ENCODE measurements at regions not wholly inside any gene's neighbourhood (a gene's known extent, or its start where the extent isn't known, plus 50 kb on each side); places are given as distances from the start of the nearest gene placed in this dataset.
"Not testable (repeated sequence)": the region's sequence is repeated elsewhere in the genome, so short reads cannot be mapped to it uniquely, and the experiment has no call there.

DNA sequence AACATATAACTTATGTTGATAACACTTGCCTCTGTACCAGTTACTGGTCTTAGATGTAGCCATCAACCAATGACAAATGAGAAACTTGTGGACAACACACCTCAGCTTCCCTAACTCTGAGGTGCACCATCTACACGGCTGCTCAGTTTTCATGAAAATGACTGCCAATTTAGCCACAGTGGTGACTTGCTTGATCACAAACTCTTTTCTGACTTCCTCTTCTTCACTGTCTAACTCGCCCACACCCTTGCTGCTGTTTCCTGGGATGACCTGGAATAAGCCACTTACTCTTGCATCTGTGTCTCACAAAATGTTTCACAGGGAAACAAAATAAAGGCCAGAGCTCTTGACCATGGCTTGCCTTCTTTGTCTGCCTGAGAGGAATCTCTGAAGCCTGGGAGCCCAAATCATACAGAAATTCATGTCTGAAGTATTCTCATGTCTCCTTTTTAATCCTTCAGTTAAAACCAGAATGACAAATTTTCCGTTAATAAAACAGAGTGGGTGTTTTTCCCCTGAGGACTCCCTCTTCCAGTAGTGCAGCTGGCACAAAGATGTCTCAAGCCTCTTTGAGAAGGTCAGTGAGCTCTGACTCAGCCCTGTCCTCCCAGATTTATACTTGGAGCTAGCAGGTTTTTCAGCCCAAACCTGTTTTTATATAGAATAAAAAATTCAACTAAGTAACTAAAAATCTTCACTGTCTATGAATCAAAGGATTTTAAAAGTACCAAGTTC, 126.5 kb upstream of the PAM start:
- DNase-seq = no peak
- Histone ChIP-seq H3K36me3 (replicated peaks; ENCODE audit: control insufficient read depth, insufficient read depth, low read length) (no peaks in the 10 kb centered on the region), H3K27me3 (ENCODE audit: control insufficient read depth, insufficient read depth, low read length) (no peaks in the 10 kb centered on the region), H3K4me3 (ENCODE audit: insufficient read depth, low read depth, low read length) (no peak overlapping the region)

DNA sequence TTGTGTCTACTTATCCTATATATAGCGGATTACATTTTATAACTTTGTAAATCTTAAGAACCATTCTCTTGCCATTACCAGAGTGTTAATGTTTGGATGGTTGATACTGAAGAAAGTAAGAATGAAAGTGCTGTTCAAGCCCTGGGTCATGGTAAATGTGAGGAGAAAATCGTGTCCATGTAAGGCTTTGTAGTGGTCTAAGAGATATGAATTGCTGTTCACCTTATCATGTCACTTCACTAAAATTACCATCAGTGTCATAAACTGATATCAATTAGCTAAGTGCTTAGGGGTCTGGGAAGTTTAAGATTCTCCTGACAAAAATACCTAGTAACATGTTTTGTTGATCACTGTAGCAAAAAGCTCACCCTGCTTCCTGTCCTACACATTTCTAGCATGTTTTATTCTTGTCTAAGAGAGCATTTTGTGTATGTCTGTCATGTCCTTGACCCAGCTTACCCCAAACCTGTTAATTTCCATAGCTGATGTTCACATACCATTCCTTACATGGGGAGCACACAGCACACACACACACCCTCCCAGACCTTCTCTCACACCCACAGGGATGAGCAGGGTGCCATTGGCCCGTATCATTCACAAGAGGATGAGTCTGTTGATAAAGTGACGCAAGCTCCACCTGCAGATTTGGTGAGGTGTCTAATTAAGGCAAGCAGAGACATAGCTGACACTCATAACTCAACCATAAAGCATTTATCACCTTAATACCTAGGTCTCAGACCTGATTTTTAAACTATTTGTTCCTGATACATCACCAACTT, 125.1 kb upstream of the PAM start:
- DNase-seq = no peak
- Histone ChIP-seq H3K4me3 (ENCODE audit: insufficient read depth, low read depth, low read length) (no peak overlapping the region), H3K27me3 (ENCODE audit: control insufficient read depth, insufficient read depth, low read length) (no peaks in the 10 kb centered on the region), H3K36me3 (replicated peaks; ENCODE audit: control insufficient read depth, insufficient read depth, low read length) (no peaks in the 10 kb centered on the region)

DNA sequence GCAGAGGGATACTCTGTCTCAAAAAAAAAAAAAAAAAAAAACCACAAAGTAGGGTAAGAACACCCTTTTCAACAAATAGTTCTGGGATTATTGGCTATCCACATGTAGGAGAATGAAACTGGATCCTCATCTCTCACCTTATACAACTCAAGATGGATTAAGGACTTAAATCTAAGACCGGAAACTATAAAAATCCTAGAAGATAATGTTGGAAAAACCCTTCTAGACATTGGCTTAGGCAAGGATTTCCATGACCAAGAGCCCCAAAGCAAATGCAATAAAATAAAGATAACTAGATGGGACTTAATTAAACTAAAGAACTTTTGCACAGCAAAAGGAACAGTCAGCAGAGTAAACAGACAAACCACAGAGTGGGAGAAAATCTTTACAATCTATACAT, 119.7 kb upstream of the PAM start:
- DNase-seq; H3K27me3 ChIP-seq (ENCODE audit: control insufficient read depth, insufficient read depth, low read length); H3K36me3 ChIP-seq (replicated peaks; ENCODE audit: control insufficient read depth, insufficient read depth, low read length); H3K4me3 ChIP-seq (ENCODE audit: insufficient read depth, low read depth, low read length): not testable (repeated sequence)

DNA sequence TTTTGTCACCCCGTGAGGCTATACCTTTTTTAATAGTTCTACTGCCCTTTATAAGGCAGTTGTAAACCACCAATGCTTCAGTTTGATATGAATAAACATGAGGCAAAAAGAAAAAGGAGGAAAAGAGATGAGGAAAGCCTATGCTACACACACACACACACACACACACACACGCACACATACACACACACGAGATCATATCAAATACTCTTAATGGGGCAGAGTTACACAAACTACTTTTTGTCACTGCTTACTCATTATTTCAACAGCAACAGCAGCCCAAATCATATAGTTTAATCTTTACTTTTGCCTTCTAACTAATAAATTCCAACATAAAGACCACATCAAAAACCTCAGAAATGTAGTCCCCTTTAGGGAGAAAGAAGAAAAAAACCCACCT, 116.8 kb upstream of the PAM start:
- DNase-seq = no peak
- Histone ChIP-seq H3K36me3 (replicated peaks; ENCODE audit: control insufficient read depth, insufficient read depth, low read length) (no peaks in the 10 kb centered on the region), H3K27me3 (ENCODE audit: control insufficient read depth, insufficient read depth, low read length) (no peaks in the 10 kb centered on the region), H3K4me3 (ENCODE audit: insufficient read depth, low read depth, low read length) (no peak overlapping the region)

DNA sequence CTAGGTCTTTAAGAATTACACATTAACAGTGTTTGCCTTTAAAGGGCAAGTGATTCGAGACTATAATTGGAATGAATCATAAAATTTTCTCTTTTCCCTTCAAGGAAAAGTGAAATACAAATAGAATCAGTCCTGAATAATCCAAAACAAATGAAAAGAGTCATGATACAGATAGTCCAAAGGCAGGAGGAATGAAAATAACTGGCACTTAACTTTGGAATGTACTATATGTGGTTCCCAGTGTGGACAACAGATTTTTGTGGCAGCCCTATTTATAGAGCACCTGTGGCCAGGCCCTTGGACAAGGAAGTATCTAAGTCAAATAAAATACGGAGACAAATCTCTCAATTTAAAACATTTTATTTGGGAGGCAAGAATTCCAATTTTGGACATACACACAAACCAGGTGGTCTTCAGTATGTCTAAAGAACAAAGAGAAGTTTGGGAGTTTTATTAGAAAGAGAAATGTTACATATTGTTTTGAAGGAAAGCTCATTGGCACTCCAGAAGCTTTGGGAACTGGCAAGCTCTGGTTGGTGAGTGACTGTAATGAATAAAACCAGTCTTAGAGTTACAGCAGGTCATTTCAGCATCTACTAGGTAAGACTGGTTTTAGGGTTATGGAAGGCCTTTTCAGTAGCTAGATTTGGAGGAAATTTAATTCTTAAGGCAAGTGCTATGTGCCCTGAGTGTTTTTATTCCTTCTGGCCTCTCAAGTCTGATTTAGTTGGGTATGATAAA, 116.0 kb upstream of the PAM start:
- Histone ChIP-seq H3K36me3 (replicated peaks; ENCODE audit: control insufficient read depth, insufficient read depth, low read length) (no peaks in the 10 kb centered on the region), H3K4me3 (ENCODE audit: insufficient read depth, low read depth, low read length) (no peak overlapping the region), H3K27me3 (ENCODE audit: control insufficient read depth, insufficient read depth, low read length) (no peaks in the 10 kb centered on the region)
- no peak for DNase-seq

DNA sequence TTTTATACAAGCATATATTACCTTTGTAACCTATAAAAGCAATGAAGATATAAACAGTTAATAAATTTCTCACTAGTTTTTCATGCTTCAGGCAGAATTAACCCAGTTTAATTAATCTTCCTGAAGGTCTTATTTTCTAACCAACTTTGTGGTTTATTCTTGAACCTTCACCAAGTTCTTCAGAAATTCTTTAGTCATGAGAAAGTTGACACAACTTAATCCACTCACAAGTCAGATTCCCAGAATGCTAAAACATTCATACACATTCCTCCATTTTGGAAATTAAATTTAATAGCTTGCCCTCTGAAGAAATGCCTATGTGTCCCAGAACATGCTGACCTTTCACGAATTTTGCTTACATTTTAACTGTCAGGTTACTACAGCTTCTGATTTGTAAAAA, 105.4 kb upstream of the PAM start:
- Histone ChIP-seq H3K4me3 (ENCODE audit: insufficient read depth, low read depth, low read length) (no peak overlapping the region), H3K27me3 (ENCODE audit: control insufficient read depth, insufficient read depth, low read length) (no peaks in the 10 kb centered on the region), H3K36me3 (replicated peaks; ENCODE audit: control insufficient read depth, insufficient read depth, low read length) (no peaks in the 10 kb centered on the region)
- no peak for DNase-seq

DNA sequence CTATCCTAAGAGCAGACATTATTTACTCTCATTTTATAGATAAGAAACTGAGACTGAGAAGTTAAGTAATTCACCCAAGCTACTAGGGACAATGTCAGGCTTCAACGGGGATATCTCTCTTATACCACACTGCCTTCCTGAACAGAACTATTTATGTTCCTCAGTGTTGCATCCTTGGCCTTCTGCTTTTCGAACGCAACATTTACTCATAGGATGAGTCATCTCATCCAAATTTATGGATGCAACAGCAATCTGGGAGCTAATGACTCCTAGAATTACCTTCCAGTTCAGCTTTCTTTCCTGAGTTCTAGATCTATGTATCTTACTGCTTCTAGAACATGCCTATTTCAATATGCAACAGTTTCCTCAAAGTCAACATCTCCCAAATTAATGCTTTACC, 103.6 kb upstream of the PAM start:
- H3K36me3 ChIP-seq (replicated peaks; ENCODE audit: control insufficient read depth, insufficient read depth, low read length) = no peaks in the 10 kb centered on the region
- no peak overlapping the region for H3K4me3 ChIP-seq (ENCODE audit: insufficient read depth, low read depth, low read length)
- no peaks in the 10 kb centered on the region for H3K27me3 ChIP-seq (ENCODE audit: control insufficient read depth, insufficient read depth, low read length)
- no peak for DNase-seq

DNA sequence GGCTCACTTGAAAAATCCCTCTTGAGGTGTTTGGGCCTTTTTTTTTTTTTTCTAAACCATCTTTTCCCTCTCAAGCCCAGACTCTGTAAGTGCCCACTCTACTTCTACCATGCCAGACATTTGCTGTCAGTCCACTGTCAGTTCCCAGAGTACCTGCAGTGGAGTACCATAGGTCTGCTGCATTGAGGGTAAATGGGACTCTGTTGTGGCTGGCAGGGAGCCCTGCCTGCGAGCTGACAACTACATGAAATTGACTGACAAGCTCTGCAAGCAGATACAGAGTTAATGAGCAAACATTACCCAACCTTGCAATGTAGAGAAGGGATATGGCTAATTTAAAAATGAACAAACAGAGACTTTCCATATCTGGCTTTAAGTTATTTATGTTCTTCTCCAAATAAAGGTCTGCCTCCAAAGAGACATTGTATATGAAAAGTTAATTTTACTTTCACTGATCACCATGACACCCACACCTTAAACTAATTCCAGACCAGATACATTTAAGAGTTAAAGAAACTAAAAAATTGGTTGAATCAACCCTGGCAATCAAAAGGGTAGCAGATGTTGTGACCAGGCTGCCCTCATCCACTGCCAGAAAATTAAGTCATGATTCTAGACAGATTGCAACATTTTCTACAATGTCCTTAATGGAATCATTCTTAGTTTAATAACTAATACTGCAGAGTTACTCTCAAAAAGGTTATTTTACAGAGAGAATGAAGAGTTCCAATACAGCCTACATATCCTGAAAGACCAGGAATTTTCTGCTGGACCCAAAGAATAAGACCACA, 100.4 kb upstream of the PAM start:
- no peak for DNase-seq
- Histone ChIP-seq H3K36me3 (replicated peaks; ENCODE audit: control insufficient read depth, insufficient read depth, low read length) (no peaks in the 10 kb centered on the region), H3K4me3 (ENCODE audit: insufficient read depth, low read depth, low read length) (no peak overlapping the region), H3K27me3 (ENCODE audit: control insufficient read depth, insufficient read depth, low read length) (no peaks in the 10 kb centered on the region)

DNA sequence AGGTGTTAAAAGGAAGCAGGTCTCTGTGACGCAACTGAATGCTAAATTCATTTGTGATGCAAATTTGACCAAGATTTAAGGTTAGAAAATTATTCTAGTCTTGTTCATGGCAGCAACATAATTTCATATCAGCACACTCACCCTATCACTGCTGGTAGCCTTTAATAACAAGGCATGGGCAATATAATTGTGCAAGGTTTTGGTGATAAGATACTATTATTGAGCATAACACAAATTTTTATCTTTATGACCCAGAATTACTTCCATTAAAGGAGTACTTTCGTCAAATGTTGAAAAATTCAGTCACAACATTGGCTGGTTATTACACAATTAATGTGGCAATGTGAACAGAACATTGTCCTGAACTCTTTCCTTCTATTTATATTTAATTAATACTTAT, 96.0 kb upstream of the PAM start:
- DNase-seq = no peak
- Histone ChIP-seq H3K4me3 (ENCODE audit: insufficient read depth, low read depth, low read length) (no peak overlapping the region), H3K27me3 (ENCODE audit: control insufficient read depth, insufficient read depth, low read length) (no peaks in the 10 kb centered on the region), H3K36me3 (replicated peaks; ENCODE audit: control insufficient read depth, insufficient read depth, low read length) (no peaks in the 10 kb centered on the region)

DNA sequence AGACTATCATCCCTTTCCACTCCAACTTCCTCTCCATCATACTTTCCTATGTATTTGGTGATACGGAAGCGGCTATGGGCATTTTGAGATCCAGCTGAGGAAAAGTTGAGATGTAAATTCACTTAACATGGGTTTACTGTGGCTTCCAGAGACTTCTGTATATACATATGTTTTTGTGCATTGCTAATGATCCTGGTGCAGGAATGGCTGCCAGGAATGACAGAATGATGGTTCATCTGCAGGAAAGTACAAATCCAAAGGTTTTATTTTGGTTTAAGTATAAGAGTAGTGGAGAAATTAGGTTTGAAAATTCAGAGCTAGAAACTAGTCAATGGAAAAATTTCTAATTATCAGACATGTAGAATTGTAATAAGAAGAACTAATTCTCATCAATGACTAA, 95.0 kb upstream of the PAM start:
- no peak for DNase-seq
- Histone ChIP-seq H3K36me3 (replicated peaks; ENCODE audit: control insufficient read depth, insufficient read depth, low read length) (no peaks in the 10 kb centered on the region), H3K27me3 (ENCODE audit: control insufficient read depth, insufficient read depth, low read length) (no peaks in the 10 kb centered on the region; the same call in 1 of the 2 replicates), H3K4me3 (ENCODE audit: insufficient read depth, low read depth, low read length) (no peak overlapping the region)

DNA sequence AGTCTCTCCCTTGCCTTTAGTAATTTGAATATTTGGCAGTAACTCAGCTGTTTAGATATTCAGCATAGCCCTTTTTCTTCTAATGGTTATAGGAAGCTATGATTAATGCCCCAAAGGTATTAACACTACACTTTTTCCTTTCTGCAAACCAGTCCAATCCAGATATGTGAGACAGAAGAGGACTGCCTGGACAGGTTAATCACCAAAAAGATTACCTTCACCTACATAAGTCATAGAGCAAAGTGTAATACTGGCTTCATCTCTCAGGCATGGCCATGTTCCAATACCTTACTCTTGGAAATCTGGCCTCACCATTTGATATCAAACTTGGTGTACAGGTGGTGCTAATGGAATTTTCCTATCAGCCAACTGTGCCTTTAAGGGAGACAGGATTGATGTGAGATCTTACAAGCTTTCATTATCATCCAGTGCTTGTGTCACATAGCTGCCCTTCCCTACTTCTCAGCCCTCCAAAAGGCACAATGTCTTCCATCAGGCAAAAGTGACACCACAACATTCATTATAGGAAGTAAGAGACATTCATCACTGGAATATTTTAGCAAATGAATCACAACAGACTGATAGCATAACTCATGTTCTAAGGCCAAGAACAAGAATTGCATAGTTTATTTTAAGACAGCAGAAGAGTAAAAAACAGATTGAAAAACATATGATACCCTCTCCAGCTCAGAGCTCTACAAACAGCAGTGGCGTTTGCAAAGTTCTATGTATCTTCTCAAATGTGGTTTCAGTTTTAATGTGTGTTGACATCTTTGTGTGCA, 91.2 kb upstream of the PAM start:
- no peak for DNase-seq
- no peaks in the 10 kb centered on the region for H3K36me3 ChIP-seq (replicated peaks; ENCODE audit: control insufficient read depth, insufficient read depth, low read length)
- H3K27me3 ChIP-seq (ENCODE audit: control insufficient read depth, insufficient read depth, low read length) = no peaks in the 10 kb centered on the region; the same call in 1 of the 2 replicates
- no peak overlapping the region for H3K4me3 ChIP-seq (ENCODE audit: insufficient read depth, low read depth, low read length)

DNA sequence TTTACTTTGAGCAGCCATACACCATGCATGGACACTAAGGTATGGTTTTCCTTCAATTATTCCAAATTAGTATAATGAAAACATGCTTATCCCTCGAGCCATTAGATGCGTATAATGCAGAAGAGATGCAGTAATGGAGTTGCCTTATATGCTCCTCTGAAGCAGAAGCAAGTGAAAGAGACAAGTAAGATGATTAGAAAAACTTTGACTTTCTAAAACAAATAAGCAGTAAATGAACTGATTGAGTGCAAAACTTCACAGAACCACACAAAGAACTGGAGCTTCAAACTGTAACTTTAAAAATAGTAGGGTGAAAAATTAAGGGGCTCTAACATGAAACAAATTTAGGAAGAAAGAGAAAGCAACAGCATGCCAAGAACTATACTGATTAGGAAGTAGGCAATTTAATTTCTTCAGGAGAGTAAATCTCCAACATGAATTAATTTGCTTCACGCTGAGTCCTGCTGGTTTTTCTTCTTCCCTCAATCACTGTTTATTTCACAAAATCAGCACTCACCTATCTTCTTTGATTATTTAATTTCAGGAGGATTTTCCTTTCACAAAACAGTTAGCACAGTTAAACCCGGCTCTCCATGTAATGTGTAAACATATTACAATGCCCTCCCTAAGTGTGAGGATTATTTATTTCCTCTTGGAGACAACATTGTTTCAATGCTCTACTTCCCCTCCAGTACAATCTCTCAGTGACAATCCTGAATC, 90.3 kb upstream of the PAM start:
- no peaks in the 10 kb centered on the region for H3K36me3 ChIP-seq (replicated peaks; ENCODE audit: control insufficient read depth, insufficient read depth, low read length)
- no peaks in the 10 kb centered on the region; the same call in 1 of the 2 replicates for H3K27me3 ChIP-seq (ENCODE audit: control insufficient read depth, insufficient read depth, low read length)
- no peak overlapping the region for H3K4me3 ChIP-seq (ENCODE audit: insufficient read depth, low read depth, low read length)
- DNase-seq = no peak

DNA sequence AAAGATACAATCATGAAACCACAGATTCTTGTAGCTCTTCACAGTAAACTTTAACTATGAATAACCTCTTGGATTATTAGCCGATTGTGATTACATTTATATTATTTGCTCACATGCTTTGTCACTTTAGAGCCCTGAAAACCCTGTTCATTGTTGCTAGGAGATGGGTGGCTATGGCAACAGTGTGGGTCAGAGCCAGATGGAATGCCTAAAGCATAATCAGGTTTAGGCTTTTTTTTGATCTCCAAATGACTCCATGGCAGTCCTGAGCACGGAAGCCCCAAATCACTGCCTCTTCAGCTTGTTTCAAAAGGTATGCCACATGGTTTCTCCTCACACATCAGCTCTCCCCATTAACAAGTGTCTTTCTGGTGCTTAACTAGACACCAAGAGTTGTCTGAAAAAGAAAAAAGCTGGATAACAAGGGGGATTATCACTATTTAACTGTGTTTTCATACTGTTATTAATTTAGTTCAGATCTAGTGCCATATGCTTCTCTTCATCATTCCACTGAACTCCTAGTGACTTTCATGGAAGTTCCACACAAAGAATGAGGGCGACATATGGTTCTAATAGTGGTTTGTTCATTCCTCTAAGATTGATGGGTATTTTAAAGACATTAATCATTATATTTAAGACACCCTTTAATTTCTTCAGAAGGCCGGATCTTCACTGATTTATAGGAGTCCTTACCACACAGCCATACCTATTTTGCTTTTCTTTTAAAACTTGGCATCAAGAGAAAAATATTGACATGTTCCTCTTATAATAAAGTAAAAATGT, 88.8 kb upstream of the PAM start:
- DNase-seq = no peak
- Histone ChIP-seq H3K27me3 (ENCODE audit: control insufficient read depth, insufficient read depth, low read length) (no peaks in the 10 kb centered on the region; the same call in 1 of the 2 replicates), H3K4me3 (ENCODE audit: insufficient read depth, low read depth, low read length) (no peak overlapping the region), H3K36me3 (replicated peaks; ENCODE audit: control insufficient read depth, insufficient read depth, low read length) (no peaks in the 10 kb centered on the region)
